ENCODE measurements at regions not wholly inside any gene's neighbourhood (a gene's known extent, or its start where the extent isn't known, plus 50 kb on each side); places are given as distances from the start of the nearest gene placed in this dataset.

- H3K27ac ChIP-seq (ENCODE audit: low read depth, low read length), result no peak overlapping the region
- 56 to 63% (median 61%) methylated on average over 4 of the region's 4 CpGs for WGBS, 3 donors
Observed at GRCh38 chr4:180650273-180650672, 1592.9 kb upstream of the TENM3 start.

DNA sequence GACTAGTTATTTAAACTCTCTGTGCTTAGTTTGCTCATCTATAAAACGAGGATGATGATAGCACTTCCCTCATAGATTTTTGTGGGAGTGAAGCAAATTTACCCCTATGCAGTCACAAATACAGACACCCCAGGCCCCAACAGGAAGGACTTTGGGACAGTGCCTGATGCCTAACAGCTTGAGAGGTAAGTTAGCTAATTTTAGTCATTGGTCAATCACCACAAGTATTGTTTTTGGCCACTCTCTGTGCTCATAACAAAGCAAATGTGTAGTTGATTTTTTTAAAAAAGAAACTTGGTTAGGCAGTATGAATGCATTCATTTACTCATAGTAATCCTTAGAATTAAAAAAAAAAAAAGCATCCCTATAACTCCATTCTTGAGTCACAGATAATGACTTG lies 1590.7 kb upstream of the TENM3 start:
- 52 to 77% (median 75%) methylated on average over 1 of the region's 1 CpG for WGBS, 3 donors
- H3K27ac ChIP-seq (ENCODE audit: low read depth, low read length), result no peak overlapping the region

DNA sequence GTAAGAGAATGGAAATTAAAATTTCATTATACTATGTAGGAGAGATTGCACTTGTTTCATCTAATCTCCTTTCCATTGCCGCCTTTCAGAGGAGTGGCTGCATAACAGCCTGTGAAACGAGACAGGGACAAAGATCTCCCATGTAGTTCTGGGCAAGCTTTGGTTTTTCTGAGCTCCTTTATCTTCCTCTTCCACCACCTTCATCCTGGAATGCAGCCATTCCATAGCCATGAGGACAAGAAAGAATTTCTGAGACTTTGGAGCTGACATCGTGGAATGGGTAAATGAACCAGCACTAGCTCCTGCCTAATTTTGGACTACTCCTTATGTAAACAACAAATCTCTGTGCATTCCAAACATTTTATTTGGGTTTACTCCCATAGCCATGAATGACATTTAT lies 1587.3 kb upstream of the TENM3 start:
- WGBS, 3 donors, result 42 to 63% (median 53%) methylated on average over 3 of the region's 3 CpGs
- no peak overlapping the region for H3K27ac ChIP-seq (ENCODE audit: low read depth, low read length)

GRCh38 chr4:180657881-180658280 lies 1585.3 kb upstream of the TENM3 start:
- 90 to 91% (median 90%) methylated on average over 7 of the region's 7 CpGs for WGBS, 3 donors

GRCh38 chr4:180664766-180665368 lies 1578.3 kb upstream of the TENM3 start:
- WGBS, 3 donors, result 11 to 13% (median 11%) methylated on average over 5 of the region's 5 CpGs
- H3K27ac ChIP-seq (ENCODE audit: low read depth, low read length), result no peak overlapping the region

More at GRCh38 chr4:180657881-180658280, 1585.3 kb upstream of the TENM3 start:
- H3K27ac ChIP-seq (ENCODE audit: low read depth, low read length), result no peak overlapping the region

DNA sequence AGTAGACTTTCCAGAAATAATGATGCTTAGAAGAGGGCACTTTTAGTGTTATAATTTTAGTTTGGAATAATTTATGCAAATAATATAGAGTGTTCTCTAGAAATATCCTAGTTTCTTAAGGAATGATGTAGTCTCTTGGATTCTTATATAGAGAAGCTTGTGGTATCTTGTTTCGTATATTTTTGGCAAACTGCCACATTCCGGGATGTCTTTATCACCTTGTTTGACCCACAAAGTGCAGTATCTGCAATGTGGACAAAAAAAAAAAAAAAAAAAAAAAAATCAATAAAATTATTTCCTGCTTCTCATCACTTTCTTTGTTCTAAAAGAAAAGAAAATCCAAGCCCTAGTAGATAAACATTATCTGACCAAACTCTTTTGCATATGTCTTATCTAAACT lies 1577.7 kb upstream of the TENM3 start:
- 10 to 34% (median 14%) methylated on average over 2 of the region's 2 CpGs for WGBS, 3 donors
- no peak overlapping the region for H3K27ac ChIP-seq (ENCODE audit: low read depth, low read length)

- H3K27ac ChIP-seq (ENCODE audit: low read depth, low read length), result no peak overlapping the region
- 13 to 28% (median 25%) methylated on average over 7 of the region's 7 CpGs for WGBS, 3 donors
Observed at GRCh38 chr4:180665994-180666824, 1577.0 kb upstream of the TENM3 start.

DNA sequence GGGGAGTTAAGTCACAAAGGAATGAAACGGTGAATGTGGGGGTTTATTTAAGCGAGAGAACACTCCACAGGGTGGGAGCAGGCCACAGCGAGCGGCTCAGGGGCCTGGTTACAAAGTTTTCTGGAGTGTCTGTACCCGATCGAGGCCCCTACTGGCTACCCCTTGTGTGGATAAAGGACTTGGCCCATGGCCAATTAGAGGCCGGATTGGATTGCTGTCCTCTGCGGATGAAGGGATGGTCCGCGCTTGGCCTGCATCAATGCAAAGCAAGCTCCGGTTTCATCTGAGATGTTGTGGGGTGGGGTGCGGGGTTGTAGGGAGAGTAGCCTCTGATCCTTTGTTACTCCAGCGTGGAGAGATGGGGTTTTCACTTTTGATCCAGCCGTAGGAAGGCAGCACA lies 1574.5 kb upstream of the TENM3 start:
- WGBS, 3 donors, result 90 to 93% (median 92%) methylated on average over 14 of the region's 14 CpGs

GRCh38 chr4:180669680-180670079 lies 1573.5 kb upstream of the TENM3 start:
- 66 to 75% (median 72%) methylated on average over 4 of the region's 4 CpGs for WGBS, 3 donors

More for the DNA sequence above, 1574.5 kb upstream of the TENM3 start:
- no peak overlapping the region for H3K27ac ChIP-seq (ENCODE audit: low read depth, low read length)

GRCh38 chr4:180674619-180675358 lies 1568.4 kb upstream of the TENM3 start:
- 49 to 51% (median 51%) methylated on average over 4 of the region's 4 CpGs for WGBS, 3 donors
- no peak overlapping the region for H3K27ac ChIP-seq (ENCODE audit: low read depth, low read length)

More at GRCh38 chr4:180669680-180670079, 1573.5 kb upstream of the TENM3 start:
- H3K27ac ChIP-seq (ENCODE audit: low read depth, low read length), result no peak overlapping the region

- H3K27ac ChIP-seq (ENCODE audit: low read depth, low read length), result no peak overlapping the region
- 43 to 53% (median 50%) methylated on average over 1 of the region's 1 CpG for WGBS, 3 donors
Observed at GRCh38 chr4:180675359-180675650, 1567.9 kb upstream of the TENM3 start.

- no peak overlapping the region for H3K27ac ChIP-seq (ENCODE audit: low read depth, low read length)
- 18 to 41% (median 30%) methylated on average over 2 of the region's 2 CpGs for WGBS, 3 donors
Observed at GRCh38 chr4:180680305-180680704, 1562.9 kb upstream of the TENM3 start.

- H3K27ac ChIP-seq (ENCODE audit: low read depth, low read length), result no peak overlapping the region
- WGBS, 3 donors, result 29 to 65% (median 36%) methylated on average over 2 of the region's 2 CpGs
Observed at GRCh38 chr4:180682776-180683175, 1560.4 kb upstream of the TENM3 start.

DNA sequence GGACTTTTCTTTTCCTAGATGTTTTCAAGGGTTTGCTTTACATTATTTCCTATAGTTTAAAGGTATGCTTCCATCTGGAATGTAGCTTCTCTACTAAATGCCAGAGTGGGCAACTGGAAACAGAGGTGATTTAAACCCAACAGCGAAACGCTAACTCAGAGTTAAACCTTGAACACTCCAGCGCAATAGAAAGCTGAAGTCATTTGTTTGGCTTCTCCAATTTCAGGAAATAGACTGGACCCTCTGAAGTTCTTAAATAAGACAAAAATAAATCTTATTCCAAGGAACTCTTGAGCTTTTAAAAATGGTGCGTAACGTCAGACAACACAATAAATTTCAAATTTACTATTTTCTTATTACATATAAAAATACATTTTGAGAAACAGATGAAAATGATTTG lies 1560.0 kb upstream of the TENM3 start:
- WGBS, 3 donors, result 81 to 85% (median 81%) methylated on average over 5 of the region's 5 CpGs
- no peak overlapping the region for H3K27ac ChIP-seq (ENCODE audit: low read depth, low read length)

- WGBS, 3 donors, result 70 to 84% (median 76%) methylated on average over 2 of the region's 2 CpGs
Observed at GRCh38 chr4:180688480-180688879, 1554.7 kb upstream of the TENM3 start.

GRCh38 chr4:180694875-180695274 lies 1548.3 kb upstream of the TENM3 start:
- 39 to 67% (median 61%) methylated on average over 1 of the region's 1 CpG for WGBS, 3 donors
- H3K27ac ChIP-seq (ENCODE audit: low read depth, low read length), result no peak overlapping the region

More at GRCh38 chr4:180688480-180688879, 1554.7 kb upstream of the TENM3 start:
- no peak overlapping the region for H3K27ac ChIP-seq (ENCODE audit: low read depth, low read length)

- WGBS, 3 donors, result 37 to 57% (median 46%) methylated on average over 1 of the region's 1 CpG
Observed at GRCh38 chr4:180695851-180696250, 1547.4 kb upstream of the TENM3 start.

GRCh38 chr4:180696460-180697092 lies 1546.6 kb upstream of the TENM3 start:
- H3K27ac ChIP-seq (ENCODE audit: low read depth, low read length), result no peak overlapping the region
- 69 to 77% (median 72%) methylated on average over 3 of the region's 3 CpGs for WGBS, 3 donors

More at GRCh38 chr4:180695851-180696250, 1547.4 kb upstream of the TENM3 start:
- H3K27ac ChIP-seq (ENCODE audit: low read depth, low read length), result no peak overlapping the region
